ENCODE measurements at regions not wholly inside any gene's neighbourhood (a gene's known extent, or its start where the extent isn't known, plus 50 kb on each side); places are given as distances from the start of the nearest gene placed in this dataset.

DNA sequence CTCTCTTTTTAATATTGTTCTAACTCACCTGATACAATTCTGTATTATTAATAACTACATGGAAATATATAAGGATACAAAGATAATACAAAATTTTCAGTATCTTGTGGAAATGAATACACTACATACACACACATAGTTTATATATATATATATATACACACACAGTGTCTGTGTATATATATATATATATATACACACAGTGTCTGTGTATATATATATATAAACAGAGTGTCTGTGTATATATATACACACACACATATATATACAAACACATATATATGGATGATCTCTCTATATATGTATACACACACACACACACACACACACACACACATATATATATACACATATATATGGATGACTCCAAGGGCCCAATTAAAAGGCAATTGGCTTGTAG, 749.1 kb downstream of the DACH1 start:
- TF ChIP-seq, protein P1, sequence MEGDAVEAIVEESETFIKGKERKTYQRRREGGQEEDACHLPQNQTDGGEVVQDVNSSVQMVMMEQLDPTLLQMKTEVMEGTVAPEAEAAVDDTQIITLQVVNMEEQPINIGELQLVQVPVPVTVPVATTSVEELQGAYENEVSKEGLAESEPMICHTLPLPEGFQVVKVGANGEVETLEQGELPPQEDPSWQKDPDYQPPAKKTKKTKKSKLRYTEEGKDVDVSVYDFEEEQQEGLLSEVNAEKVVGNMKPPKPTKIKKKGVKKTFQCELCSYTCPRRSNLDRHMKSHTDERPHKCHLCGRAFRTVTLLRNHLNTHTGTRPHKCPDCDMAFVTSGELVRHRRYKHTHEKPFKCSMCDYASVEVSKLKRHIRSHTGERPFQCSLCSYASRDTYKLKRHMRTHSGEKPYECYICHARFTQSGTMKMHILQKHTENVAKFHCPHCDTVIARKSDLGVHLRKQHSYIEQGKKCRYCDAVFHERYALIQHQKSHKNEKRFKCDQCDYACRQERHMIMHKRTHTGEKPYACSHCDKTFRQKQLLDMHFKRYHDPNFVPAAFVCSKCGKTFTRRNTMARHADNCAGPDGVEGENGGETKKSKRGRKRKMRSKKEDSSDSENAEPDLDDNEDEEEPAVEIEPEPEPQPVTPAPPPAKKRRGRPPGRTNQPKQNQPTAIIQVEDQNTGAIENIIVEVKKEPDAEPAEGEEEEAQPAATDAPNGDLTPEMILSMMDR (CRISPR knock-in tag; IDR thresholded peaks at IDR 0.05): no peak
- TF ChIP-seq FOXA3 (CRISPR knock-in tag; IDR thresholded peaks at IDR 0.05): no peak
- TF ChIP-seq, protein P2, sequence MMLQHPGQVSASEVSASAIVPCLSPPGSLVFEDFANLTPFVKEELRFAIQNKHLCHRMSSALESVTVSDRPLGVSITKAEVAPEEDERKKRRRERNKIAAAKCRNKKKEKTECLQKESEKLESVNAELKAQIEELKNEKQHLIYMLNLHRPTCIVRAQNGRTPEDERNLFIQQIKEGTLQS (CRISPR knock-in tag; IDR thresholded peaks at IDR 0.05): no peak
